ENCODE measurements at regions not wholly inside any gene's neighbourhood (a gene's known extent, or its start where the extent isn't known, plus 50 kb on each side); places are given as distances from the start of the nearest gene placed in this dataset.

GRCh38 chr5:167478188-167478587 lies 813.3 kb upstream of the WWC1 start:
- no peak overlapping the region for H3K27ac Mint-ChIP-seq
- peaks cover 4% of the 10 kb centered on the region for H3K9me3 Mint-ChIP-seq
- H3K27me3 Mint-ChIP-seq: no peaks in the 10 kb centered on the region
- no peaks in the 10 kb centered on the region for H3K36me3 Mint-ChIP-seq (ENCODE audit: low read depth)
- H3K4me3 Mint-ChIP-seq: no peak overlapping the region
- H3K4me1 Mint-ChIP-seq (ENCODE audit: low read depth): no peaks in the 10 kb centered on the region

GRCh38 chr5:167479779-167480178 lies 811.7 kb upstream of the WWC1 start:
- H3K27ac Mint-ChIP-seq: no peak overlapping the region
- no peaks in the 10 kb centered on the region for H3K36me3 Mint-ChIP-seq (ENCODE audit: low read depth)
- H3K4me1 Mint-ChIP-seq (ENCODE audit: low read depth): no peaks in the 10 kb centered on the region
- H3K9me3 Mint-ChIP-seq: peaks cover 10% of the 10 kb centered on the region
- H3K4me3 Mint-ChIP-seq: no peak overlapping the region
- H3K27me3 Mint-ChIP-seq: no peaks in the 10 kb centered on the region

- Mint-ChIP-seq H3K4me1 (ENCODE audit: low read depth) (no peaks in the 10 kb centered on the region), H3K9me3 (peaks cover 10% of the 10 kb centered on the region), H3K27ac (no peak overlapping the region), H3K36me3 (ENCODE audit: low read depth) (no peaks in the 10 kb centered on the region), H3K4me3 (no peak overlapping the region), H3K27me3 (no peaks in the 10 kb centered on the region)
Observed at GRCh38 chr5:167481345-167481744, 810.1 kb upstream of the WWC1 start.

GRCh38 chr5:167482555-167482954 lies 808.9 kb upstream of the WWC1 start:
- Mint-ChIP-seq H3K9me3 (peaks cover 8% of the 10 kb centered on the region), H3K4me1 (ENCODE audit: low read depth) (no peaks in the 10 kb centered on the region), H3K27ac (no peak overlapping the region), H3K36me3 (ENCODE audit: low read depth) (no peaks in the 10 kb centered on the region), H3K4me3 (no peak overlapping the region), H3K27me3 (no peaks in the 10 kb centered on the region)

- H3K27me3 Mint-ChIP-seq: no peaks in the 10 kb centered on the region
- H3K4me1 Mint-ChIP-seq (ENCODE audit: low read depth): no peaks in the 10 kb centered on the region
Observed at GRCh38 chr5:167485061-167485774, 806.2 kb upstream of the WWC1 start.

GRCh38 chr5:167488371-167488770 lies 803.1 kb upstream of the WWC1 start:
- H3K36me3 Mint-ChIP-seq (ENCODE audit: low read depth): no peaks in the 10 kb centered on the region
- peaks cover 24% of the 10 kb centered on the region for H3K9me3 Mint-ChIP-seq

More at GRCh38 chr5:167485061-167485774, 806.2 kb upstream of the WWC1 start:
- H3K27ac Mint-ChIP-seq: no peak overlapping the region
- no peak overlapping the region for H3K4me3 Mint-ChIP-seq
- peaks cover 20% of the 10 kb centered on the region for H3K9me3 Mint-ChIP-seq
- no peaks in the 10 kb centered on the region for H3K36me3 Mint-ChIP-seq (ENCODE audit: low read depth)

GRCh38 chr5:167489202-167489601 lies 802.2 kb upstream of the WWC1 start:
- Mint-ChIP-seq H3K36me3 (ENCODE audit: low read depth) (no peaks in the 10 kb centered on the region), H3K27ac (no peak overlapping the region), H3K9me3 (peaks cover 29% of the 10 kb centered on the region)

More at GRCh38 chr5:167488371-167488770, 803.1 kb upstream of the WWC1 start:
- Mint-ChIP-seq H3K27ac (no peak overlapping the region), H3K4me1 (ENCODE audit: low read depth) (no peaks in the 10 kb centered on the region), H3K27me3 (no peaks in the 10 kb centered on the region), H3K4me3 (no peak overlapping the region)

GRCh38 chr5:167503926-167504720 lies 787.3 kb upstream of the WWC1 start:
- no peaks in the 10 kb centered on the region for H3K27me3 Mint-ChIP-seq
- H3K9me3 Mint-ChIP-seq: peaks cover 11% of the 10 kb centered on the region
- H3K27ac Mint-ChIP-seq: no peak overlapping the region
- H3K4me3 Mint-ChIP-seq: no peak overlapping the region
- no peaks in the 10 kb centered on the region for H3K4me1 Mint-ChIP-seq (ENCODE audit: low read depth)
- no peaks in the 10 kb centered on the region for H3K36me3 Mint-ChIP-seq (ENCODE audit: low read depth)

More at GRCh38 chr5:167489202-167489601, 802.2 kb upstream of the WWC1 start:
- Mint-ChIP-seq H3K4me1 (ENCODE audit: low read depth) (no peaks in the 10 kb centered on the region), H3K27me3 (no peaks in the 10 kb centered on the region), H3K4me3 (no peak overlapping the region)

GRCh38 chr5:167507463-167508233 lies 783.8 kb upstream of the WWC1 start:
- H3K27ac Mint-ChIP-seq: no peak overlapping the region
- no peaks in the 10 kb centered on the region for H3K4me1 Mint-ChIP-seq (ENCODE audit: low read depth)
- H3K9me3 Mint-ChIP-seq: no peaks in the 10 kb centered on the region

GRCh38 chr5:167509076-167509475 lies 782.4 kb upstream of the WWC1 start:
- Mint-ChIP-seq H3K27me3 (no peaks in the 10 kb centered on the region), H3K27ac (no peak overlapping the region), H3K36me3 (ENCODE audit: low read depth) (no peaks in the 10 kb centered on the region), H3K9me3 (no peaks in the 10 kb centered on the region), H3K4me3 (no peak overlapping the region), H3K4me1 (ENCODE audit: low read depth) (no peaks in the 10 kb centered on the region)

More at GRCh38 chr5:167507463-167508233, 783.8 kb upstream of the WWC1 start:
- Mint-ChIP-seq H3K27me3 (no peaks in the 10 kb centered on the region), H3K4me3 (no peak overlapping the region), H3K36me3 (ENCODE audit: low read depth) (no peaks in the 10 kb centered on the region)

GRCh38 chr5:167511276-167511675 lies 780.2 kb upstream of the WWC1 start:
- no peaks in the 10 kb centered on the region for H3K36me3 Mint-ChIP-seq (ENCODE audit: low read depth)
- H3K9me3 Mint-ChIP-seq: no peaks in the 10 kb centered on the region
- no peak overlapping the region for H3K4me3 Mint-ChIP-seq
- no peak overlapping the region for H3K27ac Mint-ChIP-seq
- no peaks in the 10 kb centered on the region for H3K27me3 Mint-ChIP-seq
- no peaks in the 10 kb centered on the region for H3K4me1 Mint-ChIP-seq (ENCODE audit: low read depth)

- H3K4me3 Mint-ChIP-seq: no peak overlapping the region
- no peaks in the 10 kb centered on the region for H3K9me3 Mint-ChIP-seq
- H3K4me1 Mint-ChIP-seq (ENCODE audit: low read depth): no peaks in the 10 kb centered on the region
- no peaks in the 10 kb centered on the region for H3K36me3 Mint-ChIP-seq (ENCODE audit: low read depth)
- H3K27ac Mint-ChIP-seq: no peak overlapping the region
- no peaks in the 10 kb centered on the region for H3K27me3 Mint-ChIP-seq
Observed at GRCh38 chr5:167512111-167512510, 779.3 kb upstream of the WWC1 start.

GRCh38 chr5:167513381-167513780 lies 778.1 kb upstream of the WWC1 start:
- no peaks in the 10 kb centered on the region for H3K36me3 Mint-ChIP-seq (ENCODE audit: low read depth)
- H3K27me3 Mint-ChIP-seq: no peaks in the 10 kb centered on the region
- no peaks in the 10 kb centered on the region for H3K9me3 Mint-ChIP-seq
- H3K4me1 Mint-ChIP-seq (ENCODE audit: low read depth): no peaks in the 10 kb centered on the region
- no peak overlapping the region for H3K27ac Mint-ChIP-seq
- no peak overlapping the region for H3K4me3 Mint-ChIP-seq

GRCh38 chr5:167514461-167514860 lies 777.0 kb upstream of the WWC1 start:
- Mint-ChIP-seq H3K9me3 (peaks cover 4% of the 10 kb centered on the region), H3K36me3 (ENCODE audit: low read depth) (no peaks in the 10 kb centered on the region), H3K4me3 (no peak overlapping the region), H3K27ac (no peak overlapping the region), H3K27me3 (no peaks in the 10 kb centered on the region), H3K4me1 (ENCODE audit: low read depth) (no peaks in the 10 kb centered on the region)

GRCh38 chr5:167525004-167525403 lies 766.4 kb upstream of the WWC1 start:
- Mint-ChIP-seq H3K36me3 (ENCODE audit: low read depth) (no peaks in the 10 kb centered on the region), H3K4me3 (no peak overlapping the region), H3K27ac (no peak overlapping the region), H3K4me1 (ENCODE audit: low read depth) (no peaks in the 10 kb centered on the region), H3K27me3 (no peaks in the 10 kb centered on the region), H3K9me3 (peaks cover 16% of the 10 kb centered on the region)
